Stimulated activated memory B cell treated with anti-CD40 and anti-IgM and Interleukin-4, amounts not matched to agents 10 μg/mL and 1 μg/mL and 100 μg/mL, for 72 hours (primary cell): ENCODE measurements at regions not wholly inside any gene's neighbourhood (a gene's known extent, or its start where the extent isn't known, plus 50 kb on each side); places are given as distances from the start of the nearest gene placed in this dataset.
"Not testable (repeated sequence)": the region's sequence is repeated elsewhere in the genome, so short reads cannot be mapped to it uniquely, and the experiment has no call there.

Source experiments
- ATAC-seq: fragments of 150-1000 bp; cut with Tn5 transposase; 2 replicates; pipeline ENCODE4 v1.10.0; 2021
- H3K27ac Mint-ChIP-seq: one replicate; pipeline ENCODE4 v1.8.0; 2022; ENCODE audit warnings: mild to moderate bottlenecking, mixed read lengths
- H3K27me3 Mint-ChIP-seq: one replicate; pipeline ENCODE4 v1.8.0; 2022; ENCODE audit warnings: mixed read lengths
- H3K36me3 Mint-ChIP-seq: one replicate; pipeline ENCODE4 v1.8.0; 2022; ENCODE audit warnings: mixed read lengths
- H3K4me1 Mint-ChIP-seq: one replicate; pipeline ENCODE4 v1.8.0; 2022; ENCODE audit warnings: mixed read lengths
- H3K4me3 Mint-ChIP-seq: one replicate; pipeline ENCODE4 v1.8.0; 2022; ENCODE audit warnings: mild to moderate bottlenecking, moderate library complexity, mixed read lengths
- H3K9me3 Mint-ChIP-seq: one replicate; pipeline ENCODE4 v1.8.0; 2022; ENCODE audit warnings: mixed read lengths

DNA sequence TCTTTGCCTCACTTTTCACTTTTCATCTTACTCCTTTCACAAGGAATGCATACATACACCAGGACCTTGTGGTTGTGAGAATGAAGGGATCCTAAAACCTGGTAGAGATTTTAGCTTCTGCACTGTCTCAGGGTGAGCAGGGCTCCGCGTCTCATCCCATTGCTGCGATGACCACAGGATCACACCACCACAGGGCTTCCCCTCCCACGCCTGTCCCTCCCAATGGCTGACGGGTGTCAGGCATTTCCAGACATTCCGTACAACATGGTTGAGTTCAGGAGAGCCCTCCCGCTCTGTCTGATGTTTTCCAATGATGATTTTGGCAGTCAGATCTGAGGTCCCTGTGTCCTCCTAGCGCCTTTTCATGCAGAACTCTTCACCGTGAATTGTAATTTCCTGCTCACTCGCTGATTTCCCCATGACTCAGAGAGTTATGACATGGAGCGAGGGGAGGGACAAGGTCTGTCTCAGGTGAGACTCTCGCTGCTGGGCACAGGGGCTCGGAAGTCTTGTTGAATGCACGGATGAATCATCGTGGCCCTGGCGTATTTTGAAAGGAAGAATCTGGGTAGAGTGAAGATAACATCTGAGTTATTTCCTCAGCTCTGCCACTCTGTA is 102.8 kb downstream of the TEX29 start:
- Mint-ChIP-seq H3K36me3 (no peaks in the 10 kb centered on the region), H3K27ac (no peak overlapping the region), H3K4me3 (no peak overlapping the region), H3K4me1 (no peaks in the 10 kb centered on the region), H3K9me3 (no peaks in the 10 kb centered on the region), H3K27me3 (peaks cover 20% of the 10 kb centered on the region)
- no peak for ATAC-seq

DNA sequence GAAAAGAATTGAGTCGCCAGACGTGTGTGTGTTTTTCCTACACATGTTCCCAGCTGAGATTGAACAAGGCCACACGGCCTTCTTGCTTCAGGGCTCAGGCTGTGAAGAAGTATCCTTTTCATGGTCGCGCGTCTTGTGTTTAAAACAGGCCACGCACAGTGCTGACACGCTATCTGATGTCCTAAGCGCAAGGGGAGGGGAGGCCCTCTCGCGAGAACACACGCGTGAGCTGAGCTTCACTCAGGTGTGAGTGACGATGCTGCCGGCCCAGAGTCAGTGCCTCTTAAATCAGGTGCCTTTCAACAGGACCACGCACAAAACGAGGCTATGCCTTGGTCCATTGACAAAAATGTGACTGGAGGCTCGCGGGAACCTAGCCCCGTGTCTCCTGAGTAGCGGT is 103.7 kb downstream of the TEX29 start:
- Mint-ChIP-seq H3K27me3 (peaks cover 13% of the 10 kb centered on the region), H3K36me3 (no peaks in the 10 kb centered on the region), H3K4me1 (no peaks in the 10 kb centered on the region), H3K9me3 (no peaks in the 10 kb centered on the region), H3K27ac (no peak overlapping the region), H3K4me3 (no peak overlapping the region)
- no peak for ATAC-seq

- peaks cover 13% of the 10 kb centered on the region for H3K27me3 Mint-ChIP-seq
Measured at GRCh38 chr13:111425326-111425725, 104.9 kb downstream of the TEX29 start.

GRCh38 chr13:111429064-111429558 is 108.7 kb downstream of the TEX29 start:
- H3K4me3 Mint-ChIP-seq: no peak overlapping the region
- H3K27ac Mint-ChIP-seq: no peak overlapping the region
- H3K9me3 Mint-ChIP-seq: no peaks in the 10 kb centered on the region
- no peaks in the 10 kb centered on the region for H3K4me1 Mint-ChIP-seq
- H3K36me3 Mint-ChIP-seq: no peaks in the 10 kb centered on the region
- no peak for ATAC-seq
- peaks cover 25% of the 10 kb centered on the region for H3K27me3 Mint-ChIP-seq

More at GRCh38 chr13:111425326-111425725, 104.9 kb downstream of the TEX29 start:
- no peak overlapping the region for H3K4me3 Mint-ChIP-seq
- H3K36me3 Mint-ChIP-seq: no peaks in the 10 kb centered on the region
- no peak overlapping the region for H3K27ac Mint-ChIP-seq
- ATAC-seq: no peak
- H3K4me1 Mint-ChIP-seq: no peaks in the 10 kb centered on the region
- no peaks in the 10 kb centered on the region for H3K9me3 Mint-ChIP-seq

- no peak overlapping the region for H3K27ac Mint-ChIP-seq
- H3K9me3 Mint-ChIP-seq: peaks cover 11% of the 10 kb centered on the region
- H3K4me1 Mint-ChIP-seq: no peaks in the 10 kb centered on the region
- no peak for ATAC-seq
- no peaks in the 10 kb centered on the region for H3K36me3 Mint-ChIP-seq
- H3K27me3 Mint-ChIP-seq: peaks cover 25% of the 10 kb centered on the region
- no peak overlapping the region for H3K4me3 Mint-ChIP-seq
Measured at GRCh38 chr13:111431206-111431605, 110.8 kb downstream of the TEX29 start.

- no peak for ATAC-seq
- Mint-ChIP-seq H3K4me3 (no peak overlapping the region), H3K4me1 (no peaks in the 10 kb centered on the region), H3K36me3 (no peaks in the 10 kb centered on the region), H3K27ac (no peak overlapping the region), H3K9me3 (peaks cover 11% of the 10 kb centered on the region), H3K27me3 (peaks cover 25% of the 10 kb centered on the region)
Measured at GRCh38 chr13:111434578-111435159, 114.2 kb downstream of the TEX29 start.

DNA sequence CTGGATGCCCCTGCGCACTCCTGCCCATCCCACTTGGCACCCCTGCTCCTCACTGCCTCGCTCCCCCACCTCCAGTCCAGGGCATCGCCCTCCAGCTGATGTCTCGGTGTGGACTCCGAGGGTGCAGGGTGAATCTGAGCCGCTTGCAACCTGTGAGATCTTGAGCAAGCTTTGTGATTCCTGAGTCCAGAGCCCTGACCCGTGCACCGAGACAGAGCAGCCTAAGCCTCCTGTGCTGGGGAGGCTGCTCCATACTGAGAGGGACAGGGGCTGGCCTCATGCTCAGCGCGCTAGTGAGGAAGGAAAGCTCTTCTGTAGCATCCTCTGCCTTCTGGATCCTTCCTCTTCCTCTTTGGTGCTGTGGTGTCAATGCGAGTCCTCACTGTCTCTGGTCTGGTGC is 116.0 kb downstream of the TEX29 start:
- Mint-ChIP-seq H3K4me1 (no peaks in the 10 kb centered on the region), H3K4me3 (no peak overlapping the region), H3K27me3 (peaks cover 15% of the 10 kb centered on the region), H3K36me3 (no peaks in the 10 kb centered on the region), H3K9me3 (peaks cover 11% of the 10 kb centered on the region), H3K27ac (no peak overlapping the region)
- no peak for ATAC-seq

DNA sequence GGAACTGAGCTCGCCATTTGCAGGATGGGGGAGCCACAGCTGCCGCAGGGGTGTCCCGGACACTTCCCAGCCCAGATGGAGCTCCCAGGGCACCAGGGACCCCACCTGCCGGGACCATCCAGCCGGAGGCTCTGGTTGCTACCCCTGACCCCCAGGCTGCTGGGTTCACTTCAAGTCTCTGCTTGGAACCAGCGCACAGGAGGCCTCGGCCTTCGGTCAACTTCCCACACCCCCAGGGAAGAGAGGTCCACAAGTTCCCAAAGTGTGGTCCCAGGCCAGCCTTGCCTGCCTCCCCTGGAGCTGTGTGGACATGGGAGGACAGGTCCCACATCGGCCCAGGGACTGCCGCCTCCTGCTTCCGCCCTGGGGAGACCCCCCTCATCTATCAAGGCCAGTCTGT is 117.0 kb downstream of the TEX29 start:
- Mint-ChIP-seq H3K4me3 (no peak overlapping the region), H3K4me1 (no peaks in the 10 kb centered on the region), H3K27ac (no peak overlapping the region), H3K9me3 (peaks cover 11% of the 10 kb centered on the region), H3K36me3 (no peaks in the 10 kb centered on the region), H3K27me3 (peaks cover 14% of the 10 kb centered on the region)
- ATAC-seq: no peak

- no peaks in the 10 kb centered on the region for H3K4me1 Mint-ChIP-seq
- no peak overlapping the region for H3K4me3 Mint-ChIP-seq
- H3K27ac Mint-ChIP-seq: no peak overlapping the region
- ATAC-seq: no peak
- H3K9me3 Mint-ChIP-seq: peaks cover 11% of the 10 kb centered on the region
- H3K27me3 Mint-ChIP-seq: peaks cover 9% of the 10 kb centered on the region
- no peaks in the 10 kb centered on the region for H3K36me3 Mint-ChIP-seq
Measured at GRCh38 chr13:111437856-111438547, 117.6 kb downstream of the TEX29 start.

GRCh38 chr13:111440492-111440891 is 120.0 kb downstream of the TEX29 start:
- H3K36me3 Mint-ChIP-seq, H3K27ac Mint-ChIP-seq, H3K4me3 Mint-ChIP-seq, H3K4me1 Mint-ChIP-seq, H3K9me3 Mint-ChIP-seq, ATAC-seq: not testable (repeated sequence)
- H3K27me3 Mint-ChIP-seq: peaks cover 13% of the 10 kb centered on the region

DNA sequence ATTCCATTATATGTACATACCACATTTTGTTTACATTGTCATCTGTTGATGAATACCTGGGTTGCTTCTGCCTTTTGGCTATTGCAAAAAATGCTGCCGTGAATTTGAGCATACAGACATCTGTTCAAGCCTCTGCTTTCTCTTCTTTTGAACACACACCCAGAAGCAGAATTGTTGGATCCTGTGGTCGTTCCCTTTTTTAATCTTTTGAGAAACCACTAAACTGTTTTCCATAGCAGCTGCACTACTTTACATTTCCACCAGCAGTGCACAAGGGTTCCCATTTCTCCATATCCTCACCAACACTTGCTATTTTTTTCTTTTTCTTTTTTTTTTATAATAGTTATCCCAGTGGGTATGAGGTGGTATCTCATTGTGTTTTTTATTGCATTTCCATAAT is 123.5 kb downstream of the TEX29 start:
- H3K4me3 Mint-ChIP-seq: no peak overlapping the region
- H3K36me3 Mint-ChIP-seq: no peaks in the 10 kb centered on the region
- no peak for ATAC-seq
- peaks cover 8% of the 10 kb centered on the region for H3K9me3 Mint-ChIP-seq
- no peak overlapping the region for H3K27ac Mint-ChIP-seq
- peaks cover 32% of the 10 kb centered on the region for H3K27me3 Mint-ChIP-seq
- H3K4me1 Mint-ChIP-seq: no peaks in the 10 kb centered on the region

GRCh38 chr13:111448504-111448903 is 128.1 kb downstream of the TEX29 start:
- H3K4me3 Mint-ChIP-seq: no peak overlapping the region
- H3K27me3 Mint-ChIP-seq: peaks cover 48% of the 10 kb centered on the region
- no peaks in the 10 kb centered on the region for H3K36me3 Mint-ChIP-seq
- H3K27ac Mint-ChIP-seq: no peak overlapping the region
- no peak for ATAC-seq
- H3K4me1 Mint-ChIP-seq: no peaks in the 10 kb centered on the region
- peaks cover 8% of the 10 kb centered on the region for H3K9me3 Mint-ChIP-seq

DNA sequence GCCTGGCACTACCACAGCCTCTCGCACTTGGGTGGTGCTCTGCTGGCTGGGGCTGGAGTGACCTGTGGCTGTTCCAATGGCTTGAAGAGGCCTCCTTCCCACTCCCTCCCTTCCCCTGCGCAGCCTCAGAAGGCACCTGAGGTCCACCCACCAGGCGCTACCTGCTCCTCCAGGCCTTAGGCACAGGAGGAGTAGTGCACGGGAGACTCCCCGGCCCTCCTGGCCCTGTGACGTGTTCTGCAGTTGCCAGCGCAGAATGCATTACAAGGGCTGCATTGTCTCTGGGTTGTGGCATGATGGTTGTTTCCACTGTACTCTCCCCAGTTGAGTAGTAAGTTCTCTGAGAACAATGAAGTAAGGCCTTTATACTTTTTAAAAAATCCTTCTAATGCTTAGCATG is 128.6 kb downstream of the TEX29 start:
- Mint-ChIP-seq H3K4me3 (no peak overlapping the region), H3K27ac (no peak overlapping the region)
- ATAC-seq: no peak

GRCh38 chr13:111451402-111451801 is 131.0 kb downstream of the TEX29 start:
- H3K36me3 Mint-ChIP-seq: no peaks in the 10 kb centered on the region
- no peak overlapping the region for H3K4me3 Mint-ChIP-seq
- ATAC-seq: no peak
- H3K4me1 Mint-ChIP-seq: no peaks in the 10 kb centered on the region
- no peak overlapping the region for H3K27ac Mint-ChIP-seq
- H3K9me3 Mint-ChIP-seq: peaks cover 9% of the 10 kb centered on the region
- H3K27me3 Mint-ChIP-seq: peaks cover 26% of the 10 kb centered on the region

More for the DNA sequence above, 128.6 kb downstream of the TEX29 start:
- Mint-ChIP-seq H3K27me3 (peaks cover 48% of the 10 kb centered on the region), H3K9me3 (peaks cover 8% of the 10 kb centered on the region), H3K36me3 (no peaks in the 10 kb centered on the region), H3K4me1 (no peaks in the 10 kb centered on the region)

DNA sequence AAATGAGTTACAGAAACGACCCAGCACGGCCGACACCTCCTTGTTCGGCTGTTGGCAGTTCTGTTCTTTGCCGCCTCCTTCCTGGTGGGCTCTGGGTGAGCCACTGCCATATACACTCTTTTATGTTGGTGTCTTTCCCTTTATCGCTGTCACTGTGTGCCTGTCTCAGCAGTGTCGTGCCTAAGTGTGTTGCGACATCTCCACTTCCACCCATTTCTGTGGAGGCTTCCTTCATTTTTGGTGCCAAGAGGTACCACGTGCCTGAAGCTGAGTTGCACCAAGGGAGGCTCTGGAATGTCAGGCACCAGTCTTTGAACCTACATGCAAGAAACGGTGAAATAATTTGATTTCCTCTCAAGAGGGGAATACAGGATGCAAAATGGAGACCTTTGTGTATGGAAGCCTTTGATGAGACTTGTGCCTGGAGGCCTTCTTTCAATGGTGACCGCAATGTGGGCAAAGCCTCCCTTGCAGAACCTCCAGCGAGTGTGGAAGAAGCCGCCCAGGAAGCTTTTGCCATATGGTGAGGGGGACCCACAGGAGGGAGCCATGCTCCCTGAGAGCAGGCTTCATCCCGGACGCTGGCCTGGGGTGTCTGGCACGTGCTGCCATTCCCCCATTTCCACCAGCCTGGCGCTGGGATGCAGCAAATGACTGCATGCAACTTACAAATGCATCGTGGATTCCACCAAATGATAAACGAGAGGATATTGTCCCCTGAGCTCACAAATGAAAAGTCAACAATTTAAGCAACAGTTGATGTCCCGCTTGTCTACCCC is 136.2 kb downstream of the TEX29 start:
- Mint-ChIP-seq H3K27ac (no peak overlapping the region), H3K27me3 (peaks cover 56% of the 10 kb centered on the region), H3K4me1 (peaks cover 5% of the 10 kb centered on the region), H3K36me3 (no peaks in the 10 kb centered on the region), H3K9me3 (peaks cover 4% of the 10 kb centered on the region), H3K4me3 (no peak overlapping the region)
- no peak for ATAC-seq
